Activated CD4-positive, alpha-beta T cell treated with anti-CD3 and anti-CD28 coated beads, Interleukin-2, Interleukin-6, amounts not matched to agents 100 ng/mL and 50 ng/mL, durations not matched to agents 16 hours and 8 hours (primary cell): ENCODE measurements at regions not wholly inside any gene's neighbourhood (a gene's known extent, or its start where the extent isn't known, plus 50 kb on each side); places are given as distances from the start of the nearest gene placed in this dataset.

ENCODE experiments used
- DNase-seq: peaks from one replicate; pipeline ENCODE4 v3.0.0-alpha.2; 2020

DNA sequence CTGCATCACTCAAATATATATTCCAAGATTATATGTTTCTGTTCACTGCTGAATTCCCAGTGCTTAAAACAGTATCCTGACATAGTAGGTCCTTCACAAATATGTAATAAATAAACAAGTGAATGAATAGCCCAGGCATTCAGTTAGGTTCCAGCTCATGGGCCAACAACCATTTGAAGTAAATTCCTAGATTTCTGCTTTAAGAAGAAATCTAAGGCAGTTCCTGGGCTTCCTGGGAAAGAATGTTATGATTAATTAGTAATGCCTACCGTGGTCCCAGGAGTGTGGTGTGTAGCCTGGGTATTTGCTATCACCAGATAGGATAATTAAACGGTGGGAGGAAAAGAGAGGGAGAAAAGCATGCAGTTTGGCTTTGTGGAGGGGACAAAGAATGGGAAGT lies 576.8 kb downstream of the SOX6 start:
- DNase-seq: no peak

DNA sequence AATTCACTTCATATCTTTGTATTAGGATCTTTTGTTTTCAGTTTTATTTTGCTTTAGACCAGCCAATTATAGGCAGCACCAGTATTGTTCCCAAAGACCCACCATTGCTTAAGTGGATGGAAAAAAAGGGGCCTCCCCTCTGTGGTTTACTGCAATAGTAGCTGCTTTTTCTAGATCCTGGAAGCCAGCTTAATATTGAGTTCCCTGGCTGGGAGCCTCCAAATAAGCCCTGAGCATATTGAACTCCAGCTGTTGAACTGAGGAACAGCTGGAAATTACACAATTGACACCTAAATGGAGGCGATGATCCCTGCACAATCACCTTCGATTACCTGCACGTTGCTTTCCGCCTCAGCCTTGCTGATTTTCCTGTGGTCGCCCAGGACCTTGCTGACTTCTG lies 576.0 kb downstream of the SOX6 start:
- no peak for DNase-seq

DNA sequence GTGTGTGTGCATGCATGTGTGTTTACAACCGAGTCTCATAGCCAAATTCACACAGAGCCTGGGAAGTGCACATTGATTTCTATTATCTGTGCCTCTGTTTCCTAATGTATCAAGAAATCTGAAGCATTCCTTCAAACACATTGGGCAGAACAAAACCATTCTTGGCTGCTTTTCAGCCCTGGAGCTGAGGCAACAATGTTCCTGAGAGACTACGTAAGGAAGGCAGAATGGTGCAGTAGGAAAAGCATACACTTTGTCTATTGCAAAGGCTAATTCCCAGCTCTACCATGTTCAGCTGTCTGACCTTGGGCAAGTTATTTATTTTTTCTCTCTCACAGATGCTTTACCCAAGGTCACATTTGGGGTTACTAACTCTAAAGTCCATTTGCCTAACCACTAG lies 575.5 kb downstream of the SOX6 start:
- DNase-seq: no peak

DNA sequence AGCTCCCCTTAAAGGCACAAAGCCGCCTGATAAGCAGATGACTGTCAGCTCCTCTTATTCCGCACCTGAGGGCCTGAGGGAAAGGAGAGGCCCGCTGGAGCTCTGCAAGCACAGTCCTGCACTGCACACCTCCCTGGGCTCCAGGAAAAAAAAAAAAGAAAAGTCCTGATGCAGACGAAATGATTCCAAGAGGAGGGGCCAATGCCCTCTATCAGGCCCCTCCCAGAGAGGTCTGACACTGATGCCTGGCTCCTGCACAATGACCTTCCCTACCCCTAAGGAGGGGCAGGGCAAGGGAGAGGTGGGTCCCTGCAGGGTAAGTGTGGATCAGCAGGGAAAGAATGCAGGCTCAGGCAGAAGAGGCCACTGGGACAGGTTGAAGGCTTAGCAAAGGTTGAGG lies 572.7 kb downstream of the SOX6 start:
- DNase-seq: no peak

DNA sequence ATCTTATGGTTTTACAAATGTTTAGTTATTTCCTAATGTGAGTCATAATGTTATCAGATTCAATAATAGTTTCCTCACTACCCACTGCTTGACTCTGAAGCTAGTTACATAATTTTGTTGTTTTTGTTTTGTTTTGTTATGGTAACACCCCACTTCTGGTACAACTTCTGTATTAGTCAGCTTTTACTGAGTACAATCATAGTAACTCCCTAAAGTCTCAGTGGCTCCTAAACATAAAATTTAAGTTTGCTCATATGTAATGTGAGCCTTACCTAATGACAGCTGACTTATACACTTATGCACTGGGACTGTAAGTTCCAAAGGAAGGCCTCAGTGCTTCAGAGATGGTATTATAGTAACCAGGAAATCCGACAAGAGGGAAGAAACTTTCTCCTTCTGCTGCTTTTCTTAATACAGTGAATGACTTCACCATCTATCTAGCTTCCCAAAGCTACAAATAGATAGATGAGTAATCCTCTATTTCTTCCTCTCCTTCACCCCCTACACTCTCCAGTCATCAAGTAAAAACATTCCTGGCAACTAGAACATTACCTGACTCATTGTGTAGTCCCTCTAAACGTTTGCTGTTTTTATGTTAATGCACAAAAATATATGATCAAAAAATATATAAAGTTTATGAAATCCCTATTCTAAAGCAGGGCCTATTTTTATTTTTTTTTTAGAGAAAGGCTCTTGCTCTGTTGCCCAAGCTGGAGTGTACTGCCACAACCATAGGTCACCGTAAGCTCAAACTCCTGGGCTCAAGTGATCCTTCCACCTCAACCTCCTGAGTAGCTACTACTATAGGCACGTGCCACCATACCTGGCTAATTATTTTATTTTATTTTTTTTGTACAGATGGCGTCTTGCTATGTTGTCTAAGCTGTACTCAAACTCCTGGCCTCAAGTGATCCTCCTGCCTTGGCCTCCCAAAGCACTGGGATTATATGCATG lies 563.0 kb downstream of the SOX6 start:
- DNase-seq: no peak

DNA sequence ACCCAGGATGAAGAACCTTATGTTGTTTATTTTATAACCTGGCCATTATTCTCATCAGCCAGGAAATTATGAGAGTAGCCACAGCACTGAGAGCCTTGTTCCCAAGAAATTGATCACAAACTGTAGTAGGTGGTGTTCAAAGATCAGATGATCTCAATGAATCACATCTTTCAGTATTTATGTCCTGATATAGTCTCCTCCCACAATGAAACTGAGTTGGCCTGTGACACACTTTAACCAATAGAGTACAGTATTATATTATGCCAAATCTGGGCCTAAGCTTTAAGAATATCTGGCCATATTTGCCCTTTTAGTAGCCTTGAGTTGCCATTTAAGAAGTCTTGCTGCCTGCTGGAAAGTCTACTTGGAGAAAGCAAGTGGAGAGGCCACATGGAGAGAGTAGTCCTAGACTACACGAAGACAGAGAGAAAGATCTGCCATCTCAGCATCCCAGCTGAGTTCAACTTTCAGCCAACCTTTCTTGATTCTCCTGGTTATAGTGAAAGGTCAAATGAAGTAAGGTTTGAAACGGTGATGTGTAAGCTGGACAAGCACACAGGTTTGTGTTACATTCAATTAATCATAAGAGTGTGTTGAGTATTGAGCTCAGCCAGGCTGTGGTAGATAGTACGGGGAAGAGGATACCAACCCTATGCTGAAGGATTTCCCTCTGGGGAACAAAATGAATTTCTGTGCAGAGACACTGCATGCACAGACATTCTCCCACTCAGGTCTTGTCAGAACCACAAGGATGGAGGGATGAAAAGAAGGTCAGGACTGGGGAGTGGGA lies 561.8 kb downstream of the SOX6 start:
- no peak for DNase-seq

DNA sequence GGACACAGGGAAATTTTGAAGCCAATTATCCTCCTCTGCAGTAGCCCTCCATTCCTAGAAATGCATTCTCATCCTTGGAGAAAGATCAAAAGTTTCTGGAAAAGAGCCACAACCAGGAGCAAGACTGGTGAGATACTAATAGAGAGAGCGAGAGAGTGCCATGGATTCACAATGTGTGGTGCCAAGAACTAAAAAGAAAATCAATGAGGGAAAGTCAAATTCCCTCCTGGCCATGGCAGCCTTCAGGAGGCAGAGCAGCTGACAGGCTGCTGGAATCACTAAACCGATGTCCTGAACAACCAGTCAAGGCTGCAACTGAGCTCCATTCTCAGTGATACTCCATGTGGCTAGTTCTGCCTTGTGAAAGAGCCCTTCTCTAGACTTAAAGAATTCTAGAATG lies 561.0 kb downstream of the SOX6 start:
- no peak for DNase-seq

DNA sequence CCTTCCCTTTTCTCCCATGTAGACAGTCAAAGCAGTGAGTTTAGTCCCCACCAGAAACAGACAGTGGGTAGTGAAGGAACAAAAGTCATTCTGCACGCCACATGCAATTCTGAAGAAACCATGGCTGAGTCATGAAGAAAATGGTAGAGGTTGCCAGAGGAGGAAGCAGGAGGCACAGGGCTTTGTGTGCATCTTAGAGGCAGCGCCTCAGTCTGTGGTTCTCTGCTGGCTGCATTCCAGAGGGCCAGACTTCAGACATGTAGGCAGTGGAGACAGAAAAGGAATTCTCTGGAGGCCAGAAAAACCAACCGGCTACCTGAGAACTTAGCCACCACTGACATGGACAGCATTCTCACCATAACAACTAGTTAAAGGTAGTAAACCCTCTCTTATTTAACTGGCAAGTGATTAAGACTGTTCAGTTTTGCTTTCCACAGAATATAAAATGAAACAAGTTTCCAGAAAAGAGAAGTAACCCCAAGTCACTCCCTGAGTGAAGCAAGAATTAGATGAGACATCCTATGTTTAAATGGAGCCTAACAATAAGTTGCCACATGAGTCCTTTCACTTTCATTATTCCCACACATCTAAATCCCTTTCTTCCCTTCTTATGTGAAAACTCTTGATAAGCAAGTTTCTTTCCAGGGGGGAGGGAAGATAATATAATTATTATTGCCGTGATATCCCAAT lies 556.1 kb downstream of the SOX6 start:
- DNase-seq: peak; percentile 1

DNA sequence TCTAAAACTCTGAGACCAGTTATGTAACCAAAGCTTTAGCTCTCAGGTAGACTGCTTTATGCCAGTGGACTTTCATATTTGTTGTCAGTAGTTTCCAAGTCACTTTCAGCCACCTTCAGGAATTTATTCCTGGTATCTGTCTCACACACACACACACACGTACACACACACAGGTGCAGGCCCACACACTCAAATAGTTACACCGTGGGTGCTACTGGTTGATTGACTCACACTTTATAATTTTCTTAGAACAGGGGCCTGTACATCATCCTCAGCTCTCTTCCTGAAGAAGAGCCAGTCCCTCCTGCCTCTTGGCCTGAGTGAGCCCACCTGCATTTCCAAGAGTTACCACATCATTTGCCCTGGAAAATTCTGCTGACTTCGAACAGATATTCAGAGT lies 555.2 kb downstream of the SOX6 start:
- DNase-seq: no peak

DNA sequence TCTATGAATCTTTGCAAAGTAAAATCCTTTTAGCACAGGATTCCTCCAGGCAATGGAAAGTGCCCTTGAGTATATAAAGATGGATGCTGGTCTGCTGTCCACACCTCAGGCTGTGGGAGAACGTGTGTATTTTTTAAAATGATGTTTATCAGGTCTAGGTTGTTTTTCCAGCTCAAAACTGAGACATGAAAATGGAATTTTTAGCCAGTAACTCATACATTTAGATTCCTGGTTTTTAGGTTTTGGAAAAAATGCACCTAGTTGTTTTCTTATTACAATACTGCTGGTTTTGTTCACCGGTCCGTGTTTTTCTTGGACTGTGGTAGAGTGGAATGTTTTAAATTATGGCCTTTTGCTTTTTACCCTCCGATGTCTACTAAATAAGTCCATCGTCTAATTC lies 554.7 kb downstream of the SOX6 start:
- no peak for DNase-seq

DNA sequence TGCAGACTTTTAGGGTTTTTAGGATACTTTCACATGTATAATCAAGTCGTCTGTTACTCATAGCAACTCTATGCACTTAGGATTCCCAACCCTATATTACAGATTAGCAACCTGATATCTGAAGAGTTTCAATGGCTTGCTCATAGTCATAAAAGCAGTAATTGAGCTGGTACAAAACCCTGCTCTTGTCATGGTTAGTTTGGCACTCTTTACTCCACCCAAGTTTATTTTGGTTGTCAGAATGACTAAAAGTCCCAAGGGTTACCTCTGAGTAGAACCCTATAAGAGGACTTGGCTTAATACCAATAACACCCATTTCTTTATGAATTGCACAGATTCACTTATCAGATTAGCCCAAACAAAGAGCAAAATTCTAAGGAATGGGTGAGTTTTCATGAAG lies 550.6 kb downstream of the SOX6 start:
- DNase-seq: no peak

DNA sequence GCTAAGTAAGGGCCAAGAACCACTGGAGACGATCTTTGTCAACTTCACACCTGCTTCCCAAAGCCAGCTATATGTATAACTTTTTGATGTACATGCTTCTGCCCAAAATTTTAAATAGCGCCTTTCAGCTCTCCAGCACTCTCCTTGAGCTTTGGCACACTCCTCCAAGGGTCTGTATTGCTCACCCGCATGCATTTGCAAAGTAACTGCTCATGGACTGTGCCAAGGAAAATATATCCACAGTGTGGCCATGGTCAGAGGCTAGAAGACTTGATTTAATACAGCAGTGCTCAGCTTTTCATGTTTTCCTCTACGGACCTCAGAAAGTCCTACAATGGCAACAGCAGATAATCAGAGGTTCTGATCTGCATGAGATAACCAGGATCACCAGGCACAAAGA lies 550.1 kb downstream of the SOX6 start:
- DNase-seq: no peak

DNA sequence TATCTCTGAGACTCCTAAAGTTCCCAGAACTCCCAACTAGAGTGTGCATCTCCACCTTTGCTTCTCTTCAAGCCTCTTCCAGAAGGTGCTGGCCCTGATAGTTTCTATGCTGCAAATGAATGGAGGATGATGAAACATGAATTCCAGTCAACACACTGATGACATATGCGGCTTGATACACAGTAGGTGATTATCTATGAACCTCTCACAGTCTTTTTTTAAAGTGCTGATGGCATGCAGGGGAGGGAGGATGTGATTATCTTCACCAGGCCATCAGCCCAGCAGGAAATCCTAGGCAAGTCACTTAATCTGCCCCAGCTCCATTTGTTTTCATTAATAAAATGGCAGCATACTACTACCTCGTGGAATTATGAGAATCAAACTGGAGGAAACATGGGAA lies 548.5 kb downstream of the SOX6 start:
- DNase-seq: no peak

DNA sequence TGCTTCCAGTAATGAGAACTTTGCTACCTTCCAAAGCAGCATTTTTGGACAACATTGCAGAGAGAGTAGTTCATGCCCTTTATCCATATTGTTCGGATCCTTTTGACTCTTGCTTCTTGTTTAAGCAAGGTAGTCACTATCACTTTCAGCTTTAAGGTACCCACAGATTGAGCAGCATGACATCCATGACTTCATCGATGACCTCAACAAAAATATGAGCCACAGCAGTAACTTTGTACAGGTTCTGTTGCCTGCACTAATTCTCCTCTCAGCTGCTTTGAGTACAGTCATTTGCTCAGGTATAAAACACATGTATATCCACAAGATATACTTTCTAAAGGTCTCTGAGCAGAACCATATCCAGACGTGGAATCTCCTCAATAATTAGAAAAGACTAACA lies 546.3 kb downstream of the SOX6 start:
- DNase-seq: no peak

DNA sequence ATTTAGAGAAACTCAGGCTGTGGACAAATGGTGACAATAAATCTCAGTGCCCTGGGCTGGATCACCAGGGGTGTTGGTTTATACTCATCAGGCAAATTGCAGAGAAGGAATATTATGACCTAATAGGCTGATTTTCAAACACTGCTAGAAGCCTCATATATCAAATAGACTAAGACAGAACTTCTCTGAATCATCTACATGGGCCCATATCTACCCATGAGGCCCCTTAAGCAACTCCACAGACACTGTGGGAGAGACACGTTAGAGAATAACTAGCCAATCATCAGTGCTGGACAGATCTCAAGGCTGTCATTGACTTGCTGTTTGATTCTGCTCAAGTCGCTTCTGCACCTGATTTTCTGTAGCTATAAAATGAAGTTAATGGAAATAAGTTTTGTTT lies 545.8 kb downstream of the SOX6 start:
- DNase-seq: no peak

DNA sequence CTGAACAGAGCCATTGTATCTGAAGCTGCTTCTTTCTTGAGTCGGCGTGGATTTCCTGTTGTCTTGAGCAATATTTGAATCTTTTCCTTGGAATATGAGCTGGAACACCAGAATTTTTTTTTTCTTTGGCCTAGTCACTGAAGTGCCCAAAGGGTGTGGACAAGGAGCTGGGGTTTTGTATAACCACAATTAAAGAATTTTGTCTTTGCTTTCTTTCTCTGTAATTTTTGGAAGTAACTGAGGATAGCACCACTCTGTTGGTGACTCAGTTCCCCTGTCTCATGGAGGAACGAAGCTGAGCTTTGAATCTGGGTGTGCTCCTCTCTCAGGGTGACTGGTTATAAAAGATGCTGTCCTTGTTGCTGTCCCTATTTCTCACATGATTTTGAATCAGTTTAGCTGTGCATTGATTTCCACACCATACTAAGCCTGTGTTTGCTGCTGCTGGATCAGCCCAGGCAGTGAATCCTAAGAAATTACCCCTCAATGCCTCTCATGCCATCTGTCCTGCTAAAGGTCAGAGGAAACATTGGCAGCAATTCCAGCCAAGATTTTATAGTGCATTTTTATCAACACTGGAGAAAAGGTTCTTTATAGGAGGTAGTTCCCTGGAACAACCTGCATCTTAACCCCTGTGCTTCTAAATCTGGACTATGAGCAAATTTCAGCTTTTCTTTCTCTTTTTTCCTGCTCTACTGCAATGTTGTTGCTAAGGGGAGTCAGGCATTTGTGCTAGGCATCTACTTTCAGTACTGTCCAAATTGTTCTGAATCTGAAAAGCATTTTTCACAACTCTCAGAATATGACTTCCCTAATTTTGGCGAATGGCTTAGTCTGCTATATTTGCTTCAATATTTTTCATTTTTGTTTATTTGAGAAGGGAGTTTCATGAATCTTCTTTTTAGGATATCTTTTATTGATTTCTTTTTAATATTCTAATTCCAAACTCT lies 540.8 kb downstream of the SOX6 start:
- no peak for DNase-seq

DNA sequence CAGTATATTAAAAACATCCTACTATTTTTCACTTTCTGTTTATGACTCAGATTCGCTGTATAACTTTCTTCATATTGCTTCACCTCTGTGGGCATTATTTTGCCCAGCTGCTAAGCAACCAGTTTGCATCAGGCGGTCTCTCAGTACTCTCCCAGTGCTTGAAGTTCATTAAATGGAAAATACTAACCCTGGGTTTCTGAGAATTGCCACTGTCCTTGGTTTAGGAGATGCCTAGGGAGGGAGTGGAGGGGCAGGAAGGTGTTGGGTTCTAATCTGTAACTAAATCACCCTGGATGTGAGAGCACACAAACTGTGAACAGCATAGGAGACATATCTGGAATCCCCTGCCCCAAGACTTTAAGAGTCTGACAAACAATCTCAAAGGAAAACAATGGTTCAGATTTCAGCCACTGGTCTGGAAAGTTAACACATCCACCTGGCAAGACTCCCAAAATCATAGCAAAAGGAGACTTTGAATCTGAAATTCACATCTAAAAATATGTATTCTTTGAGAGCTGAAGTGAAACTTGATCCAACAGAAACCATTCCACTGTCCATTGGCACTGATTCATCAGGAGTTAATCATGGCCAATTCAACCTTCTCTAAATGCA lies 540.0 kb downstream of the SOX6 start:
- DNase-seq: peak; percentile 30

DNA sequence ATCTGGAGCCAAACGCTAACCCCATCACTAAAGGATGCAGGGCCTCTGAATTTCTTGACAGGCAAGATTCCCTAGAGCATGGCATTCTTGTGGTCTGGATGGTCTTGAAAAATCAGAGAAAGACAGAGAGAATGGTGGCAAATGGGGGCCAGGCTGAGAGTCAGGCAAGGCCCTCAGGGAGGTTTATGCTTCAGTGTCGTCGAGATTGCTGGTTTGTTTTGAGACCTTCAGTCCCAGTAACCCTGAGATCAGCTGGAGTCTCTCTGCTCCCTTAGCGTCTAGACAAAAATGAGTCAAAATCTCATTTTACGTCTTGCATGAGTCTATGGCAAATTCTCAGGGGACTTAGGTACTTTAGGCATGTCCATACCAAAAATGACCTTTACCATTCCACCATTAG lies 539.3 kb downstream of the SOX6 start:
- DNase-seq: no peak

DNA sequence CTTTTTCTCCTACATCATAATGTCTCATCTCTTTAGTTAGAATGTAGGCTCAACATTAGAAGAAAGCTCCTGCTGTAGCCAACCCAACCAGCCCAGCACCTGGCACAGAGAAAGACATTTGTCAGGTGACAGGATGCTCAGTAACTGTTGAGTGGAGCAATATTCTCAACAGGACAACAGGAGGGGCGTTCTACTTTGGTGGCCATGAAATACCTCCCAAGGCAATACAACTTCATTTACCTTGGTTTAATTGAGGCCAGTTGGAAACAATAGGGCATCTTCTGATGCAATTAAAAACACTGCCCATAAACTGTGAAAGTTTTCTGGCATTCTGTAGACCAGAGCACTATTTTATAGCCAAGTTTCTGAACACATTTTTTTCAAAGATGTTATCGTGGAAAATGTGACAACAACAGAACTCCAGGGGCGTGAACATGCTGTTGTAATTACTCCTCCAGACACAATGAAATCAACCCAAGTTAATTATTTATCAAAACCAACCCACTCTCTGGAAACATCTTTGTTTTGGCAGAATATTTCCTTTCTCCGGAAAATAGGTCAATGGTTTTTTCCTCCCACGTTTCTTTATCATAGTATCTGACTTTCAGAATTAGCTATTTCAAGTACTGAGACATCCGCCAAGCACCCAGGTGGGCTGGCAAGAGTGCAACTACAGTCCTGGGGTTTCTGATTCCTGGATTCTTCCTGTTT lies 538.1 kb downstream of the SOX6 start:
- no peak for DNase-seq

DNA sequence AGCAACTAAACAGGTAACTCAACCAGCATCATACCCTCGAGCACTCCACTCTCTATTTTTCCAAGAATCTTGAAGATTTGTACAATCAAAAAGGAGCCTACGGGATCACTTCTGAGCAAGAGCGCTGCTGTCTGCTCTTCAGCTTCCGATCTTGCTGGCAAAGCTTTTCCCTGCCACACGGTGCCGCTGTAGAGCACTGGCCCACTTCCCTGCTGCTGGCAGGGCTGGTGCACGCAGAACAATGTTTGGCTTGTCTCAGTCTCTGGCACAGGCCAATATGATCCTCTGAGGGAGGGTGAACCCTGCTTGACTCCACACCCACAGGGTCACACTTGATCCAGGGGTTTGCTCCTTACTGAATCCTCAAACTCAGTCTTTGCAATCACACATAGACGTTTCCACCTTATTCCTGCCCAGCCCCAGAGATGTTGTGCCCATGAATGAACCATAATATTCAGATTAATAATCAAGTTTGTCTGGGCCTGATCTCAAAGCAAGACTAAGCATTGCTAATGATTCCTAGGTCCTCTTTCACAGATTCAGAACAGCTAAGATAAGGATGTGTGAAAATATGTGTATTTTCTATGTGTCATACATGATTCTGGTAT lies 536.6 kb downstream of the SOX6 start:
- DNase-seq: peak; percentile 60

DNA sequence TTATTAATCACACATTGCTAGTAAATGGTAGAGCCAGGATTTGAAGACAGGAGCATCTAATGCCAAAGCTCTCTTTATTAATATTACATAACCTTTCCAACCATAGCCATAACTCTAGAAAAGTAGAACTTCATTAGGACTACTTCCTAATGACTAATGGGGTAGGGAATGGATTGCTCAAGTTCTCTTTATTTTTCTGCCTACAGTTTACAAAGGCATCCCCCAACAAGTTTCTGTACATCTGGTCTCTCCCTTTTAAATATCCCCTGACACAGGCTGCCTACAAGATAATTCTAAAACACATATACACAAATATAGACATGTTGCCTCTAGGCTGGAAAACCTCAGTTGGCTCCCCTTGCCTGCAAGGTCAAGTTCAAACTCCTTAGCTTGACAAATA lies 534.9 kb downstream of the SOX6 start:
- DNase-seq: no peak
